Stomach (tissue), 4 donors: ENCODE measurements at regions not wholly inside any gene's neighbourhood (a gene's known extent, or its start where the extent isn't known, plus 50 kb on each side); places are given as distances from the start of the nearest gene placed in this dataset.

ENCODE experiments used
- POLR2A ChIP-seq, 4 donors: fragments of 450-650 bp; IDR thresholded peaks; one replicate each; pipeline ENCODE4 v1.6.1; 2016; ENCODE audit warnings: antibody characterized with exemption in 4 of 4, control low read depth in 2 of 4, mild to moderate bottlenecking in 1 of 4, moderate library complexity in 1 of 4
- TF ChIP-seq, protein P1 (sequence below), 7 experiments: fragments of 450-650 bp in 4 of 7; fragments of 200-600 bp in 3 of 7; sonication (generic) in 3 of 7; IDR thresholded peaks; one replicate each; pipeline ENCODE4 v1.5.1; 2016 to 2019; ENCODE audit warnings: antibody characterized with exemption in 7 of 7, control low read depth in 2 of 7, mild to moderate bottlenecking in 1 of 7

GRCh38 chr4:176014583-176015108, 51.0 kb upstream of the WDR17 start:
- no peak for TF ChIP-seq POLR2A (IDR thresholded peaks at IDR 0.05)
- TF ChIP-seq, protein P1, sequence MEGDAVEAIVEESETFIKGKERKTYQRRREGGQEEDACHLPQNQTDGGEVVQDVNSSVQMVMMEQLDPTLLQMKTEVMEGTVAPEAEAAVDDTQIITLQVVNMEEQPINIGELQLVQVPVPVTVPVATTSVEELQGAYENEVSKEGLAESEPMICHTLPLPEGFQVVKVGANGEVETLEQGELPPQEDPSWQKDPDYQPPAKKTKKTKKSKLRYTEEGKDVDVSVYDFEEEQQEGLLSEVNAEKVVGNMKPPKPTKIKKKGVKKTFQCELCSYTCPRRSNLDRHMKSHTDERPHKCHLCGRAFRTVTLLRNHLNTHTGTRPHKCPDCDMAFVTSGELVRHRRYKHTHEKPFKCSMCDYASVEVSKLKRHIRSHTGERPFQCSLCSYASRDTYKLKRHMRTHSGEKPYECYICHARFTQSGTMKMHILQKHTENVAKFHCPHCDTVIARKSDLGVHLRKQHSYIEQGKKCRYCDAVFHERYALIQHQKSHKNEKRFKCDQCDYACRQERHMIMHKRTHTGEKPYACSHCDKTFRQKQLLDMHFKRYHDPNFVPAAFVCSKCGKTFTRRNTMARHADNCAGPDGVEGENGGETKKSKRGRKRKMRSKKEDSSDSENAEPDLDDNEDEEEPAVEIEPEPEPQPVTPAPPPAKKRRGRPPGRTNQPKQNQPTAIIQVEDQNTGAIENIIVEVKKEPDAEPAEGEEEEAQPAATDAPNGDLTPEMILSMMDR (IDR thresholded peaks at IDR 0.05): no peak
